Endothelial cell of umbilical vein (primary cell): ENCODE measurements at regions not wholly inside any gene's neighbourhood (a gene's known extent, or its start where the extent isn't known, plus 50 kb on each side); places are given as distances from the start of the nearest gene placed in this dataset.

Experiments used
- BruUV-seq: library from RNA; stranded (reverse); fragments of 400-500 nt; replicated peaks from 2 replicates; lab custom pipeline; 2021; lab: Mats Ljungman, UMichigan
- CTCF ChIA-PET: fragments of 300-600, 350-600 bp; sonication (Branson Sonifier 250); formaldehyde crosslinking; loops from one replicate; lab custom pipeline; 2021; ENCODE audit warnings: antibody characterized with exemption, inconsistent platforms; lab: Charles Lee
- POLR2A ChIA-PET: fragments of 300-600, 350-600 bp; sonication (Branson Sonifier 250); formaldehyde crosslinking; loops from one replicate; lab custom pipeline; 2021; ENCODE audit warnings: antibody characterized with exemption, inconsistent platforms; lab: Charles Lee
- DNase-seq: peaks from one replicate; pipeline ENCODE4 v3.0.0-alpha.2; 2011; ENCODE audit warnings: low read depth, low spot score
- FAIRE-seq: peaks from 2 replicates; lab custom pipeline; 2011; peaks lifted over from hg19 to GRCh38; lab: Jason Lieb, UNC
- H2AFZ ChIP-seq: 2 replicates; pipeline ENCODE4 v1.6.0; 2012; ENCODE audit warnings: low read depth, low read length, control low read depth, inconsistent platforms
- H3K27ac ChIP-seq: 2 replicates; pipeline ENCODE4 v1.5.1; 2011; ENCODE audit warnings: low read depth, mild to moderate bottlenecking, control low read depth, low read length, moderate library complexity; ENCODE audit not compliant: insufficient read depth
- H3K27me3 ChIP-seq, 2 experiments: 2 replicates each; pipeline versions ENCODE4 v1.6.0 to v1.6.1; 2011; ENCODE audit warnings: low read length in 2 of 2, mixed read lengths in 1 of 2; ENCODE audit not compliant: control insufficient read depth in 2 of 2, insufficient read depth in 2 of 2
- H3K36me3 ChIP-seq, 2 experiments: 2 replicates in 1 of 2; 3 replicates in 1 of 2; pipeline ENCODE4 v1.5.1; 2011; ENCODE audit warnings: low read length in 2 of 2, mild to moderate bottlenecking in 1 of 2, moderate library complexity in 1 of 2; ENCODE audit not compliant: control insufficient read depth in 2 of 2, insufficient read depth in 2 of 2; ENCODE audit errors: extremely low read depth in 1 of 2
- H3K4me1 ChIP-seq: 3 replicates; pipeline ENCODE4 v1.5.1; 2011; ENCODE audit warnings: mild to moderate bottlenecking, low read length; ENCODE audit not compliant: control insufficient read depth, insufficient read depth; ENCODE audit errors: extremely low read depth
- H3K4me2 ChIP-seq: 2 replicates; pipeline ENCODE4 v1.6.1; 2011; ENCODE audit warnings: low read length, control low read depth, mixed read lengths; ENCODE audit not compliant: insufficient read depth
- H3K4me3 ChIP-seq, 3 experiments: fragments of 200-600 bp in 1 of 3; sonication (generic), shearing (Covaris generic) in 1 of 3; replicated peaks in 1 of 3; 2 replicates each; pipeline ENCODE4 v1.5.1; 2011 to 2016; ENCODE audit warnings: control low read depth in 3 of 3, low read length in 3 of 3, mild to moderate bottlenecking in 2 of 3, inconsistent platforms in 1 of 3, low read depth in 1 of 3, moderate library complexity in 1 of 3; ENCODE audit not compliant: insufficient read depth in 1 of 3
- H3K79me2 ChIP-seq: 2 replicates; pipeline ENCODE4 v1.6.0; 2012; ENCODE audit warnings: low read length, inconsistent platforms; ENCODE audit not compliant: control insufficient read depth, insufficient read depth
- H3K9ac ChIP-seq: replicated peaks from 2 replicates; pipeline ENCODE3; 2011; ENCODE audit warnings: low read length, control low read depth; ENCODE audit not compliant: insufficient read depth; ENCODE audit errors: extremely low read depth
- H3K9me1 ChIP-seq: replicated peaks from 3 replicates; pipeline ENCODE4 v1.6.0; 2011; ENCODE audit warnings: mild to moderate bottlenecking, low read length; ENCODE audit not compliant: control insufficient read depth, insufficient read depth; ENCODE audit errors: extremely low read depth
- H3K9me3 ChIP-seq: replicated peaks from 2 replicates; pipeline ENCODE4 v1.5.1; 2012; ENCODE audit warnings: low read length, inconsistent platforms; ENCODE audit not compliant: control insufficient read depth, insufficient read depth
- H4K20me1 ChIP-seq: replicated peaks from 2 replicates; pipeline ENCODE3; 2011; ENCODE audit warnings: mild to moderate bottlenecking, low read length; ENCODE audit not compliant: control insufficient read depth, insufficient read depth; ENCODE audit errors: extremely low read depth
- EZH2 ChIP-seq: IDR thresholded peaks from 2 replicates; pipeline ENCODE4 v1.6.1; 2012; ENCODE audit warnings: borderline replicate concordance, low read depth, mild to moderate bottlenecking, moderate library complexity, low read length, inconsistent platforms; ENCODE audit not compliant: severe bottlenecking
- FOS ChIP-seq: IDR thresholded peaks from 2 replicates; pipeline ENCODE4 v1.6.1; 2011; ENCODE audit warnings: mild to moderate bottlenecking, low read length, moderate library complexity, borderline replicate concordance; ENCODE audit not compliant: insufficient read depth
- GATA2 ChIP-seq: IDR thresholded peaks from 2 replicates; pipeline ENCODE4 v1.7.0; 2011; ENCODE audit warnings: low read depth, mild to moderate bottlenecking, moderate library complexity, mixed read lengths, low read length; ENCODE audit not compliant: insufficient read length, insufficient read depth
- JUN ChIP-seq: IDR thresholded peaks from 2 replicates; pipeline ENCODE4 v1.6.1; 2011; ENCODE audit warnings: borderline replicate concordance, low read depth; ENCODE audit not compliant: insufficient read length, insufficient read depth
- MYC ChIP-seq: IDR thresholded peaks from one replicate; pipeline ENCODE4 v1.6.1; 2011; ENCODE audit warnings: mild to moderate bottlenecking, low read depth, low read length
- POLR2A ChIP-seq: IDR thresholded peaks from 2 replicates; pipeline ENCODE4 v1.6.1; 2012; ENCODE audit warnings: low read depth, mild to moderate bottlenecking, control low read depth, low read length
- POLR2AphosphoS5 ChIP-seq: IDR thresholded peaks from 2 replicates; pipeline ENCODE4 v1.6.1; 2012; ENCODE audit warnings: low read depth, mild to moderate bottlenecking, control low read depth, low read length, moderate library complexity; ENCODE audit not compliant: insufficient read depth
- dilution Hi-C: fragments of 300-500 bp; cut with MboI; formaldehyde crosslinking; loops from one replicate; pipeline ENCODE4 v1.15.0; 2019; ENCODE audit warnings: low sequenced_read_pairs; ENCODE audit not compliant: extremely low pct_ligation_motif_present
- intact Hi-C: fragments of 100-400 bp; cut with micrococcal nuclease; formaldehyde crosslinking; loops from one replicate; pipeline ENCODE4 v1.10.0; 2022
- TF ChIP-seq, protein P1 (sequence below), 2 donors: IDR thresholded peaks; 1 replicate in 1 of 2; 2 replicates in 1 of 2; pipeline ENCODE4 v1.5.1; 2011; ENCODE audit warnings: low read length in 2 of 2, mild to moderate bottlenecking in 2 of 2, moderate library complexity in 2 of 2, control low read depth in 1 of 2, inconsistent platforms in 1 of 2, low read depth in 1 of 2; ENCODE audit not compliant: insufficient read depth in 1 of 2; ENCODE audit errors: extremely low read depth in 1 of 2
- TF ChIP-seq, protein P2 (sequence below): IDR thresholded peaks from 2 replicates; pipeline ENCODE4 v1.6.1; 2011; ENCODE audit not compliant: insufficient read depth, insufficient read length

DNA sequence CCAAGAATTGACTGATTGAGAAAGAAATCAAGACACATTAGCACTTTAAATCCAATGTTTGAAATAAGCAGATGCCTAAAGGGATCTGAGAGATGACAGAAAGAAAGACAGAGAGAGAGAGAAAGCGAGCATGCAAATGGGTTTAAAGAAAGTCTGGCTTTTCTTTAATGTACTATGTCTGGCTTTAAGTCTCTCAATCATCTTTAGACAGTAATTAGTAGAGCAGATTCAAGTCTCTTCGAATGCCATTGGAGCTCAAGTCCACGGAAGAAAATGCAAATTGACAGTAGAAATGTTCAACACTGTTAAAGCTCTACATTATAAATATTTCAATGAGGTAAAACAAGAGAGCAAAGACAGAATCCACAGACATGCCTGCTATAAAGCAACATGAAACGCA is 1480.2 kb upstream of the CDH8 start:
- FAIRE-seq (no peak), DNase-seq (no peak)
- no peak overlapping the region for H3K4me2 ChIP-seq
- no peaks in the 10 kb centered on the region for H3K27me3 ChIP-seq
- no peaks in the 10 kb centered on the region for H4K20me1 ChIP-seq
- H3K4me3 ChIP-seq, result no peak overlapping the region
- H3K9me1 ChIP-seq, result no peaks in the 10 kb centered on the region
- H3K27ac ChIP-seq, result no peak overlapping the region
- BruUV-seq, result no TSS peak
- TF ChIP-seq POLR2AphosphoS5 (no peak), GATA2 (no peak), FOS (no peak), POLR2A (no peak), MYC (no peak), EZH2 (no peak), JUN (no peak)
- TF ChIP-seq, protein P1, sequence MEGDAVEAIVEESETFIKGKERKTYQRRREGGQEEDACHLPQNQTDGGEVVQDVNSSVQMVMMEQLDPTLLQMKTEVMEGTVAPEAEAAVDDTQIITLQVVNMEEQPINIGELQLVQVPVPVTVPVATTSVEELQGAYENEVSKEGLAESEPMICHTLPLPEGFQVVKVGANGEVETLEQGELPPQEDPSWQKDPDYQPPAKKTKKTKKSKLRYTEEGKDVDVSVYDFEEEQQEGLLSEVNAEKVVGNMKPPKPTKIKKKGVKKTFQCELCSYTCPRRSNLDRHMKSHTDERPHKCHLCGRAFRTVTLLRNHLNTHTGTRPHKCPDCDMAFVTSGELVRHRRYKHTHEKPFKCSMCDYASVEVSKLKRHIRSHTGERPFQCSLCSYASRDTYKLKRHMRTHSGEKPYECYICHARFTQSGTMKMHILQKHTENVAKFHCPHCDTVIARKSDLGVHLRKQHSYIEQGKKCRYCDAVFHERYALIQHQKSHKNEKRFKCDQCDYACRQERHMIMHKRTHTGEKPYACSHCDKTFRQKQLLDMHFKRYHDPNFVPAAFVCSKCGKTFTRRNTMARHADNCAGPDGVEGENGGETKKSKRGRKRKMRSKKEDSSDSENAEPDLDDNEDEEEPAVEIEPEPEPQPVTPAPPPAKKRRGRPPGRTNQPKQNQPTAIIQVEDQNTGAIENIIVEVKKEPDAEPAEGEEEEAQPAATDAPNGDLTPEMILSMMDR (IDR thresholded peaks at IDR 0.05; ENCODE audit: extremely low read depth in 1 of 2, insufficient read depth in 1 of 2, low read depth in 1 of 2, low read length in 2 of 2), result no peak
- TF ChIP-seq, protein P2, sequence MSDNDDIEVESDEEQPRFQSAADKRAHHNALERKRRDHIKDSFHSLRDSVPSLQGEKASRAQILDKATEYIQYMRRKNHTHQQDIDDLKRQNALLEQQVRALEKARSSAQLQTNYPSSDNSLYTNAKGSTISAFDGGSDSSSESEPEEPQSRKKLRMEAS, result no peak
- H3K79me2 ChIP-seq, result no peaks in the 10 kb centered on the region
- ChIA-PET CTCF (no interaction called here), POLR2A (no interaction called here)
- intact Hi-C loops (no loop called here), dilution Hi-C loops (no loop called here)
- no peak overlapping the region for H3K9ac ChIP-seq
- no peaks in the 10 kb centered on the region for H3K4me1 ChIP-seq
- no peak overlapping the region for H2AFZ ChIP-seq
- no peaks in the 10 kb centered on the region for H3K36me3 ChIP-seq
- no peaks in the 10 kb centered on the region for H3K9me3 ChIP-seq
